Parathyroid adenoma (tissue), 2 donors: ENCODE measurements at regions not wholly inside any gene's neighbourhood (a gene's known extent, or its start where the extent isn't known, plus 50 kb on each side); places are given as distances from the start of the nearest gene placed in this dataset.
"Not testable (repeated sequence)": the region's sequence is repeated elsewhere in the genome, so short reads cannot be mapped to it uniquely, and the experiment has no call there.

Source experiments
- H2AFZ ChIP-seq: fragments of 300-600 bp; sonication (generic); one replicate; pipeline ENCODE4 v1.7.0; 2017; ENCODE audit warnings: antibody characterized with exemption, mild to moderate bottlenecking
- H3K27ac ChIP-seq: fragments of 300-600 bp; sonication (generic); one replicate; pipeline ENCODE4 v1.7.0; 2017
- H3K27me3 ChIP-seq: fragments of 300-600 bp; sonication (generic); one replicate; pipeline ENCODE4 v1.7.0; 2017; ENCODE audit warnings: low read length; ENCODE audit not compliant: control insufficient read depth, insufficient read depth
- H3K36me3 ChIP-seq: fragments of 300-600 bp; sonication (generic); one replicate; pipeline ENCODE4 v1.7.0; 2017; ENCODE audit warnings: low read length; ENCODE audit not compliant: control insufficient read depth, insufficient read depth
- H3K4me1 ChIP-seq: fragments of 300-600 bp; sonication (generic); one replicate; pipeline ENCODE4 v1.7.0; 2017; ENCODE audit warnings: control low read depth
- H3K4me2 ChIP-seq: fragments of 300-600 bp; sonication (generic); one replicate; pipeline ENCODE4 v1.7.0; 2017; ENCODE audit warnings: low read length
- H3K4me3 ChIP-seq: fragments of 300-600 bp; sonication (generic); one replicate; pipeline ENCODE4 v1.7.0; 2017; ENCODE audit warnings: low read depth, low read length
- H3K79me2 ChIP-seq: fragments of 300-600 bp; sonication (generic); one replicate; pipeline ENCODE4 v1.7.0; 2017; ENCODE audit warnings: control low read depth
- H3K9ac ChIP-seq: fragments of 300-600 bp; sonication (generic); one replicate; pipeline ENCODE4 v1.7.0; 2017; ENCODE audit warnings: mild to moderate bottlenecking
- H3K9me3 ChIP-seq: fragments of 300-600 bp; sonication (generic); one replicate; pipeline ENCODE4 v1.7.0; 2017; ENCODE audit warnings: low read length; ENCODE audit not compliant: control insufficient read depth
- donor health status: primary hyperparathyroidism.

DNA sequence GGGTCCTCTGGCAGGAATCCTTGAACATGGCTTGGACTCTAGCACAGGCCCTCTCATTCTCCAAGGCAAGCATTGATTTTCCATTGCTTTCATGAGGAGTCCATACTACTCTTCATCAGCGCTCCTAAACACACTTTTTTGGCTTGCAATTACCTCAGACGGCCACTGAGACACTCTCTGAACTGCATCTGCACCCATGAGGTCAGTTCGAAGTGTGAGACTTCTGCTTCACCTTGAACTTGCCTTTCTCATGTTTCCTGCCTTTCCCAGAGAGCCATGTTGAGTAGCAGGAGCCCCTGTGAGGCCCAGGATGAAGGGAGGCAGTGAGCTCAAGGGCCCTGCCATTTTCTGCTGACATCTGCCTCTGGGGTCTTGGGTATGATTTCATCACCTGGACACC is 279.2 kb upstream of the ZNF337 start:
- H3K27me3 ChIP-seq, H3K4me2 ChIP-seq, H3K9me3 ChIP-seq, H3K79me2 ChIP-seq, H3K36me3 ChIP-seq, H3K27ac ChIP-seq, H3K4me1 ChIP-seq, H3K9ac ChIP-seq, H3K4me3 ChIP-seq, H2AFZ ChIP-seq: not testable (repeated sequence)

DNA sequence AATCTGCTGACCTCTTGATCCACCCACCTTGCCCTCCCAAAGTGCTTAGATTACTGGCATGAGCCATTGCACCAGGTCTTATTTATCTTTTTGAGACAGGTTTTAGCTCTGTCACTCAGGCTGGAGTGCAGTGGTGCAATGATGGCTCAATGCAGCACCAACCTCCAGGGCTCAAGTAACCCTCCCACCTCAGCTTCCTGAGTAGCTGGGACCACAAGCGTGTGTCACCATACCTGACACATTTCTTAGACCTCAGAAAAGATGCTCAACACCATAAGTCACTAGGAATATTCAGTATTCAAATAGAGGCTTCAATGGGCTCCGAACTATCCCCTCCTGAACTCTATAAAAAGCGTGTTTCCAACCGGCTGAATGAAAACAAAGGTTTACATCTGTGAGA is 268.6 kb upstream of the ZNF337 start:
- H3K4me2 ChIP-seq, H3K36me3 ChIP-seq, H3K79me2 ChIP-seq, H3K4me1 ChIP-seq, H3K9me3 ChIP-seq, H3K27ac ChIP-seq, H3K27me3 ChIP-seq, H2AFZ ChIP-seq, H3K4me3 ChIP-seq, H3K9ac ChIP-seq: not testable (repeated sequence)

DNA sequence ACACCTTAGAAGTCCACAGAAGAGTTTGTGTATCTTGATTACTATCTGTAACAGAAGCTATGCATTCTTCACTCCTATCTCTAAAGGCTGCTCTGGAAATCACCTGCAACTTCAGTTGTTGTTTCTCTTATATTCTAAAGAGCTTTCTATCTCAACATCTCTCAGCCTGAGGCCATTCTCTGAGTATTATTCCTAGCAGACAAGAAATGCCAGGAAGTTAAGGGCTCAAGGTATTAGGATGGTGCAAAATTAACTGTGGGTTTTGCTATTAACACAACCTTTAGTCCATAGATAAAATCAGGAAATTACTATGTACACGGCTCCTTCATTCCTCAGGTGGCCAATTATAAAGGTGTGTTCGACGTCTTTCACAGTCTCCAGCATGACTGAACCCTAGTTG is 257.2 kb upstream of the ZNF337 start:
- not testable (repeated sequence) for H3K9ac ChIP-seq, H2AFZ ChIP-seq, H3K27me3 ChIP-seq, H3K4me3 ChIP-seq, H3K36me3 ChIP-seq, H3K79me2 ChIP-seq, H3K4me1 ChIP-seq, H3K9me3 ChIP-seq, H3K4me2 ChIP-seq, H3K27ac ChIP-seq

DNA sequence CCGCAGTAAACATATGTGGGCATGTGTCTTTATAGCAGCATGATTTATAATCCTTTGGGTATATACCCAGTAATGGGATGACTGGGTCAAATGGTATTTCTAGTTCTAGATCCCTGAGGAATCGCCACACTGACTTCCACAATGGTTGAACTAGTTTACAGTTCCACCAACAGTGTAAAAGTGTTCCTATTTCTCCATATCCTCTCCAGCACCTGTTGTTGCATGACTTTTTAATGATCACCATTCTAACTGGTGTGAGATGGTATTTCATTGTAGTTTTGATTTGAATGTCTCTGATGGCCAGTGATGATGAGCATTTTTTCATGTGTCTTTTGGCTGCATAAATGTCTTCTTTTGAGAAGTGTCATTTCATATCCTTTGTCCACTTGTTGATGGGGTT is 238.6 kb upstream of the ZNF337 start:
- H3K9ac ChIP-seq, H3K79me2 ChIP-seq, H3K4me2 ChIP-seq, H3K9me3 ChIP-seq, H3K27ac ChIP-seq, H3K4me3 ChIP-seq, H2AFZ ChIP-seq, H3K27me3 ChIP-seq, H3K36me3 ChIP-seq, H3K4me1 ChIP-seq: not testable (repeated sequence)

DNA sequence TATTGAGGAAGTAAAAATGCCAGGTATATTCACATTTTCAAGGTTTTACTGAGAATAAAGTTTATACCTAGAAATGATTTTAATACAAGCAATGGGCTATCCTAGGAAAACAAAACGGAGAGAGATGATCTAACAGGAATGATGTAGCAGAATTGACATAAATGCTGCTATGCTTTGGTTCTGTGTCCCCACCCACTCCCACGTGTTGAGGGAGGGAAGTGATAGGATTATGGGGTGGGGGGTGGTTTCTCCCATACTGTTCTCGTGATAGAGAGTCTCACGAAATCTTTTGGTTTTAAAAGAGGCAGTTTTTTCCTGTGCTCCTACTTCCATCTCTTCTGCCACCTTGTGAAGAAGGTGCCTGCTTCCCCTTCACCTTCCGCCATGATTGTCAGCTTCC is 236.2 kb upstream of the ZNF337 start:
- H3K9ac ChIP-seq, H3K9me3 ChIP-seq, H3K4me3 ChIP-seq, H3K27me3 ChIP-seq, H2AFZ ChIP-seq, H3K4me2 ChIP-seq, H3K4me1 ChIP-seq, H3K36me3 ChIP-seq, H3K79me2 ChIP-seq, H3K27ac ChIP-seq: not testable (repeated sequence)

DNA sequence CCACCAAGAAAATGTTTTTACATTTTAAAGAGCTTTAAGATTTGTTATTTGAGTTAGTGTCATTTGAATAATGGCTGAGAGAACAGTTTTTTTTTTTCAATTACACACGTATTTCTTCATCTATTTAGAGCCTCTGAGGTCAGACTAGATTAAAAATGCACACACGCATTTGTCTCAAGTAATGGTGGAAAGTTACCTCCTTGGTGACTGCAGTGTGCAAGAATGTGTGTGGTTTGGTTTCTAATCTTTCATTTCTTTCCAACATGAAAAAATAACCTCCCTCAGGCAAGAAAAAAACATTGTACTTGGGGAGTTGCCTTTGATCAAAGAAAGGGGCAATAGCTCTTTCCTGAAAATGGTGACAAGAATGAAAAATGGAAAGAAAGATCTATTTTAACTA is 235.5 kb upstream of the ZNF337 start:
- not testable (repeated sequence) for H2AFZ ChIP-seq

DNA sequence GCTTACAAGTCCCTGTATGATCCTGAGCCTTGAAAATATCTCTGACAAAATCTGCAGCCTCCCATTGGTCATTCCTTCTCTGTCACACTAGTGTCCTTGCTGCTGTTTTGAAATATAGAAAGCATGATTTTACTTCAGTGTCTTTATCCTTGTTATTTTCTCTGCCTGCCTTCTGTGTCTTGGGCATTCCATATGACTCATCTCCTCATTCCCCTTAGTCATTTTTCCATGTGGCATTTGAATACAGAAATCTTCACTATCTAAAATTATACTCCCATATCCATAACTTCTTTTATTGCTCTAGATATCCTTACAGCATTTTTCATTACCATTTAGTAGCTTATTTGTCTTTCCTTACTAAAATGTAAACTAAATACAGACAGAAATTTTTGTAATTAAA is 205.7 kb upstream of the ZNF337 start:
- not testable (repeated sequence) for H3K27ac ChIP-seq, H3K4me3 ChIP-seq, H3K9ac ChIP-seq

More for the DNA sequence above, 235.5 kb upstream of the ZNF337 start:
- H3K4me1 ChIP-seq, H3K36me3 ChIP-seq, H3K9ac ChIP-seq, H3K4me2 ChIP-seq, H3K9me3 ChIP-seq, H3K79me2 ChIP-seq, H3K27me3 ChIP-seq, H3K4me3 ChIP-seq, H3K27ac ChIP-seq: not testable (repeated sequence)

DNA sequence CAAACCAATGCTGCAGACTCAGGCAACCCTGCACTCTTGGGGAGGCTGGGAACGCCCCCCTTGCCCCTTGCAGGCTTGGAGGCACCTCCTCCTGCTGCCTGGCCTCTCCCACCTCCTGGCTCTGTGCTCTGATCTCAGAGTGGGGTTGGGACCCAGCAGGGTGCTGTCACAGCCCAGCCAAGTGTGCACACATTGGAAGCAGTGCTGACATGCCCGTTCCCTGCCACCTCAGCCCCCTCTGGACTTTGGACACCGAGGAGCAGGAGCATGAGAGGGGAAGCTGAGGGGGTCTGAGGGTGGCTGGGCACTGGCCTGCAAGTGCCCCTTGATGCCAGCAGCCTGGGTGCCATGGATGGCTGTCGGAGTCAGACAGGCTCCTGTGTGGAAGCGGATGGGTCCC is 202.0 kb upstream of the ZNF337 start:
- not testable (repeated sequence) for H3K9ac ChIP-seq, H3K27me3 ChIP-seq, H3K4me2 ChIP-seq, H3K4me3 ChIP-seq, H3K36me3 ChIP-seq, H3K9me3 ChIP-seq, H3K27ac ChIP-seq, H2AFZ ChIP-seq, H3K4me1 ChIP-seq, H3K79me2 ChIP-seq

More for the DNA sequence above, 205.7 kb upstream of the ZNF337 start:
- H3K4me1 ChIP-seq, H3K36me3 ChIP-seq, H3K27me3 ChIP-seq, H3K4me2 ChIP-seq, H2AFZ ChIP-seq, H3K79me2 ChIP-seq, H3K9me3 ChIP-seq: not testable (repeated sequence)

DNA sequence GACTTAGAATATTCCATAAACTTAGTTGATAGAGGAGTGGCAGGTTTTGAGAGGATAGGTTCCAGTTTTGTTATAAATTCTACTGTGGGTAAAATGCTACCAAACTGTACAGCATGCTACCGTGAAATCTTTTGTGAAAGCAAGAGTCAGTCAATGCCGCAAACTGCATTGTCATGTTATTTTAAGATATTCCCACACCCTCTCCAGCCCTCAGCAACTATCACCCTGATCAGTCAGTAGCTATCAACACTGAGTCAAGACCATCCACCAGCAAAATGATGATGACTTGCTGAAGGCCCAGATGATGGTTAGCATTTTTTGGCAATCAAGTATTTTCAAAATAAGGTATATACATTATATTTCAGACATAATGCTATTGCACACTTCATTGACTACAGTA is 182.4 kb upstream of the ZNF337 start:
- not testable (repeated sequence) for H3K9me3 ChIP-seq, H3K79me2 ChIP-seq, H2AFZ ChIP-seq, H3K9ac ChIP-seq, H3K4me2 ChIP-seq, H3K27ac ChIP-seq, H3K4me1 ChIP-seq, H3K27me3 ChIP-seq, H3K4me3 ChIP-seq, H3K36me3 ChIP-seq

DNA sequence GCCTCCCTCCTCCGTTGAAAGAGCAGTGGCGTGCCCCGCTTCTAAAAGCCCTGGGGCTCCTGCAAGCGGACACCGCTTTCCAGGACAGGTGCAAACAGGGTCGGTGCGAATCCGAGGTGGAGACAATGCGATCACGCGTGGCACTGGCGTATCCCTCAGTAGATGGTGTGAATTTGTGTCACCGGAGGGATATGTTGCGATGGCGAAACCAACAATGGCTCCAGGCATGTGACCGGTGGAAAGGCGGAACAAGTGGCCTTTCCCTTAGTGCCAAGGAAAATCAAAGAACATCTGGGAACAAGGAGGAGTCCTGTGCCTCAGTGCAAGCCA is 172.0 kb upstream of the ZNF337 start:
- not testable (repeated sequence) for H3K4me3 ChIP-seq, H3K4me1 ChIP-seq, H3K27ac ChIP-seq, H3K9me3 ChIP-seq, H3K79me2 ChIP-seq, H3K36me3 ChIP-seq, H3K27me3 ChIP-seq, H3K9ac ChIP-seq
- peak overlapping the region; percentile 89 for H3K4me2 ChIP-seq
- H2AFZ ChIP-seq: peak overlapping the region; percentile 68
